SK-N-SH treated with all-trans-retinoic acid at 6 μM for 48 hours (cell line): ENCODE measurements at regions not wholly inside any gene's neighbourhood (a gene's known extent, or its start where the extent isn't known, plus 50 kb on each side); places are given as distances from the start of the nearest gene placed in this dataset.

Source experiments
- CSRNP3 ChIP-seq: fragments of 250-450 bp; sonication (Bioruptor Pico); IDR thresholded peaks from 2 replicates; pipeline ENCODE4 v1.5.1; 2021; ENCODE audit warnings: mild to moderate bottlenecking, moderate library complexity
- OSR1 ChIP-seq: fragments of 250-450 bp; sonication (Bioruptor Pico); IDR thresholded peaks from 2 replicates; pipeline ENCODE4 v1.8.0; 2022; ENCODE audit warnings: moderate library complexity, mild to moderate bottlenecking, inconsistent platforms
- RARB ChIP-seq: fragments of 250-450 bp; sonication (Bioruptor Pico); IDR thresholded peaks from 2 replicates; pipeline ENCODE4 v1.8.0; 2021; ENCODE audit warnings: mild to moderate bottlenecking, moderate library complexity
- TOX ChIP-seq: fragments of 250-450 bp; sonication (Bioruptor Pico); IDR thresholded peaks from 2 replicates; pipeline ENCODE4 v1.8.0; 2021; ENCODE audit warnings: mild to moderate bottlenecking, moderate library complexity, borderline replicate concordance
- ZNF565 ChIP-seq: fragments of 450-650 bp; formaldehyde crosslinking; conservative IDR thresholded peaks from 2 replicates; pipeline ENCODE4 v1.5.0; 2020; ENCODE audit warnings: low read depth, mild to moderate bottlenecking, moderate library complexity
- ZNF8 ChIP-seq: fragments of 450-650 bp; formaldehyde crosslinking; IDR thresholded peaks from 2 replicates; pipeline ENCODE4 v1.5.0; 2020; ENCODE audit warnings: mild to moderate bottlenecking, moderate library complexity
- TF ChIP-seq, protein P1 (sequence below): fragments of 250-450 bp; sonication (Bioruptor Pico); IDR thresholded peaks from 2 replicates; pipeline ENCODE4 v1.8.0; 2020; ENCODE audit warnings: mild to moderate bottlenecking, moderate library complexity, borderline replicate concordance

DNA sequence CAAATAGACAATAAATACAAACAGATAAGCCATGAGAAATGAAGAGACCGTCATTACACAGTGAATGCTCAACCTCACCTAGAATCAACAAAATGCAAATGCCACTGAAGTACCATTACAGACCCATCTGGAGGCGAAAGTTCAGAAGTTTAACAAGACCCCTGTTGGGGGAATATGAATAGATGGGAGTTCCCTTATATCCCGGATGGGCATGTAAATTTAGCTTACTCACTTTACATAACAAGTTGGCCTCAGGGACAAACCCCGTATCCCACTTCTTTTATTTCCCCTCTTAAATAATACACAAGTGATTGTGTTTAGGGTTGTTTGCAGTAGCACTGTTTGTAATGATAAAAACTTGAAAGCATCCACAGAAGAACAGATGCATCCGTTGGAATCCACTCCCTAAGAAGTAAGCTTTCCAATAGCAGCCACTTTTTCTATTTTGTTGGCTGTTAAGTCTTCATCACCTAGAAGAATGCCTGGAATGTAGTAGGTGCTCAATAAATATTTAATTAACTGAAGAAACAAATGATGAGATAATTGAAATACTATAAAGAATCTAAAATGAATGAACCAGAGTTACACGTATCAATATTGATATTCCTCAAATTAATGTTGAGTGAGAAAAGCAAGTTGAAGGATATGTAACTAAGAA, 1076.3 kb upstream of the TENM3 start:
- TF ChIP-seq RARB (CRISPR knock-in tag), result no peak
- no peak for TF ChIP-seq TOX (CRISPR knock-in tag)
- TF ChIP-seq, protein P1, sequence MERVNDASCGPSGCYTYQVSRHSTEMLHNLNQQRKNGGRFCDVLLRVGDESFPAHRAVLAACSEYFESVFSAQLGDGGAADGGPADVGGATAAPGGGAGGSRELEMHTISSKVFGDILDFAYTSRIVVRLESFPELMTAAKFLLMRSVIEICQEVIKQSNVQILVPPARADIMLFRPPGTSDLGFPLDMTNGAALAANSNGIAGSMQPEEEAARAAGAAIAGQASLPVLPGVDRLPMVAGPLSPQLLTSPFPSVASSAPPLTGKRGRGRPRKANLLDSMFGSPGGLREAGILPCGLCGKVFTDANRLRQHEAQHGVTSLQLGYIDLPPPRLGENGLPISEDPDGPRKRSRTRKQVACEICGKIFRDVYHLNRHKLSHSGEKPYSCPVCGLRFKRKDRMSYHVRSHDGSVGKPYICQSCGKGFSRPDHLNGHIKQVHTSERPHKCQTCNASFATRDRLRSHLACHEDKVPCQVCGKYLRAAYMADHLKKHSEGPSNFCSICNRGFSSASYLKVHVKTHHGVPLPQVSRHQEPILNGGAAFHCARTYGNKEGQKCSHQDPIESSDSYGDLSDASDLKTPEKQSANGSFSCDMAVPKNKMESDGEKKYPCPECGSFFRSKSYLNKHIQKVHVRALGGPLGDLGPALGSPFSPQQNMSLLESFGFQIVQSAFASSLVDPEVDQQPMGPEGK (CRISPR knock-in tag), result no peak
- no peak for TF ChIP-seq ZNF8 (CRISPR knock-in tag)
- TF ChIP-seq OSR1 (CRISPR knock-in tag), result no peak
- TF ChIP-seq ZNF565 (CRISPR knock-in tag), result no peak
- TF ChIP-seq CSRNP3 (CRISPR knock-in tag), result no peak
